HG02852 (cell line): ENCODE measurements at regions not wholly inside any gene's neighbourhood (a gene's known extent, or its start where the extent isn't known, plus 50 kb on each side); places are given as distances from the start of the nearest gene placed in this dataset.

Experiments
- ATAC-seq: cut with Tn5 transposase; IDR thresholded peaks from one replicate; pipeline ENCODE4 v1.9.1; 2021; ENCODE audit warnings: mild to moderate bottlenecking, moderate library complexity; ENCODE audit not compliant: unreplicated experiment

DNA sequence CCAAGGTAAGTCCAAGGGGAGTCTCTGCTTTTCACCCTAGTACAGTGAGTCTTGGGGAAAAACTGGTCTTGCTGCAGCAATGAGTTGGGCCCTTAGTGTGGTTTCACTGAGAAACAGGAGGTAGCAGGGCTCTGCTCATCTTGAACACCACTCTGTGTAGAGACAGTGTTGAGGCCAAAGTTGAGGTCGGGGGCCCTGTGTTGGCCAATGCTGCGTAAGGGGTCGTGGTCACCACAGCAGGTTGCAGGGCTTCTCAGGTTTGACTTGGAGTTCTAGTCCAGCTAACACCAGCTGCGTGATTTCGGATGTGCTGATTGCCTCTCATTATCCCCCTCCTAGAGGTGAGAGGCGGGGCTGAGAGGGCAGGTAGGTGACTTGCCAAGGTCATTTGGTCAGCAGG lies 807.5 kb downstream of the VRK1 start:
- no peak for ATAC-seq

DNA sequence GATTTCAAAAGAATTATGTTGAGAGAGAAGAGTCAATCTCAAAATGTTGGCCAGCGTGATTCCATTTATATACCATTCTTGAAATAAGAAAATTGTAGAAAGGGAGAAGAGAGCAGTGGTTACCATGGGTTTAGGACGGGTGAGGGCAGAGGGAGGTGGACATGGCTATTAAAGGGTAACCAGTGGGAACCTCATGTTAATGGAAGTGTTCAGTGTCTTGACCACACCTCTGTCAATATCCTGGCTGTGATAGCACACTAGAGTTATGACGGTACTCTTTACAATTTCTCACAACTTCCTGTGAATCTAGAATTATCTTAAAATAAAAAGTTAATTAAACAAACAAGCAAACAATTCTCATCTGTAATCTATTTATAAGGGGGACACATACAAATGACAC lies 821.2 kb downstream of the VRK1 start:
- no peak for ATAC-seq

DNA sequence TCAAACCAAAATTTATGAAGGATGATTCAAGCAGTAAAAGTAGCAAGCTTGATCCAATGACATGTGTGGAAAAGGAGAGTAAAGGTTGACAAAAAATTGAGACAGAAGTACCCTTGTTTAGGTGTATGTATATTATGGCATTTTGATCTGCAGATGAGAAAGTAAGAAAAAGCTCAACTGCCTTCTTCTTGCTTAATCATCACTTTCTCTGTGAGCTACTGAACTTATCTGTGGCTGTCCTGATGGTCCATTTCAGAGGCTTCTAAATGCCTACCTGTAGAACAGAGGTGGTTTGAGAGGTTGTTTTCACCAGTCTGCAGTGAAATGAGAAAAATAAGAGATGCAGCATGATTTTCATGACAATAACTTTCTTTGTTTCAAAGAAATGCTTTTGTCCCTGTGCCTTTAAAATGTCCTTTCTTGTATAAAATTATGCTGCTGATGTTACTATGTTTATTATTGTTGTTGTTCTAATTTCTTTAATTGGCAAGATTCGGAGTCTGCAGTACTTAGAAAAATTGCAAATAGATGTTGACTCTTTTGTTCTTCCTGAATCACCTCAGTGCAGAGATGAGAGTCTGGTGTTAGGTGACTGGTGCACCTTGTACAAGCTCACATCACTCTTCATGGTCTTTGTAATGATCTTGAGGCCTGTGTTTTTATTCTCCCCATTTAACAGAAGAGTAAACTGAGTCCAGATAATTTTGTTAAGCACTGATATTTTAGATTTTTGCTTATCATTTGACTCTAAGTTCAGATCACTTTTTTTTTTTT lies 821.9 kb downstream of the VRK1 start:
- ATAC-seq: no peak

DNA sequence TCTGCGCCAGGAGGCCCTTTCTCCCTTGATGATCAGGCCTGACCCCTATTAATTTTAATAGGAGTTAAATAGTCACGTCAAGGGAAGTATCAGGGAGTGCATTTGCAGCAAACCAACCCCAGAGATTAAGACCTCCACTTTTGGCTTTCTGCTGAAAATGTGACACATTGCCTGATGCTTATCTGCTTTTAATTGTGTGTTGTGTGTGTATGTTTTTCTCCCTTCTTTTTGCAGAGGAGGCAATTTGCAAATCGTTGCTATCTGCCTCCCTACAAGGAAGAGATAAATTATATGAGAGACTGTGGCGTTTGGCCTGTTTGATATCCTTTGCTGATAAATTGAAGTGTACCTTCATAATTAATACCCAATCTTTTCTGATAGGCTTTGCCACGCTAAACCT lies 822.9 kb downstream of the VRK1 start:
- no peak for ATAC-seq

DNA sequence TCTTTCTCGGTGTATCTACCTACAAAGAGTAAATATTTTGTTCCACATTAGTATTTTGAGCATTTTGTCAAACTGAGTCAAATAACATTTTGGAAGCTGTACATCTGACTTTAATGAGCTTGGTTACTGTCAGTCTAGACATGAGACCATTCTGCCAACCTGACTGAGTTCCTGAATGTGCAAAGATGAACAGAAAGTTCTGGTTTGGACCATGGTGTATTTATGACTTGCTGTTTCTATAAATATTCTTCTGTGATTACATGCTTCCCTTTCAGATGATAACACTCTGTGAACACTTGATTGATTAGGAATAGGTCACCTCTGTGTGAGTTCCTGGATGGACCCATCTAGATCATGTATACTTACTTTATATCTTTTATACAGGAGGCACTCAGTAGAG lies 827.8 kb downstream of the VRK1 start:
- ATAC-seq: no peak

DNA sequence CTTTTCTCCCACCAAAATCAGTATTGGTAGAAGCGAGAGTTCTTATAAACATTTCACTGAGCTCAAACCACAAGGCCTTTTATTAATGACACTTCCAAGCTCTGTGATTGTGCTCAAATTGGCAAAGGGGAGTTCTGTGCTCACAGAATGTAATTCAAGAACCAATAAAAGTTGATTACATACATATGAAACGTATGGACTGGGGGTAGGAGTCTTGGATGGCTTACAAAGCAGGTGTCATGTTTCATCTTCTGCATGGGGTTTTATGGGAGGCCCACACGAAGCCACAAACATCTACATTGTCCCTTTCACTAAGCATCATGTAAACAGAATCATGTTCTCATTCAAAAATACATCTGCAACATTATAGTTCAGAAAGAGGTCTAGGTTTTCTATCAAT lies 828.3 kb downstream of the VRK1 start:
- ATAC-seq: no peak

DNA sequence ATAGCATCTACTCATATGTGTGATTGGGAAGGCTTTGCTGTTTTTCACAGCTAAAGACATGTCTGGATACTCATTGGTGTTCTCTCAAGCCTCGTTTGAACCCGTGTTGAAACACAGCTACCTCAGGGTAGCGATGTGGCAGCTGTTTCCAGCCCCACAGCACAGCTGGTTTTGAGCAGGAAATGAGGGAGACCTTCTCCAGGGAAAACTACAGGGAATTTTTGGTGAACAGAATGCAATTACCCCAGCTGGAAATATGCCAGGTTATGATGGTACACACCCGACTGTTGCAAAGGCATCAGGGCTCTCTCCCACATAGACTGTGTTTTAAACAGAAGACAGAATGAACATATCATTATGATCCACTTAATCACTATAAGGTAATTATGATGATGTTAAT lies 828.9 kb downstream of the VRK1 start:
- ATAC-seq: no peak

DNA sequence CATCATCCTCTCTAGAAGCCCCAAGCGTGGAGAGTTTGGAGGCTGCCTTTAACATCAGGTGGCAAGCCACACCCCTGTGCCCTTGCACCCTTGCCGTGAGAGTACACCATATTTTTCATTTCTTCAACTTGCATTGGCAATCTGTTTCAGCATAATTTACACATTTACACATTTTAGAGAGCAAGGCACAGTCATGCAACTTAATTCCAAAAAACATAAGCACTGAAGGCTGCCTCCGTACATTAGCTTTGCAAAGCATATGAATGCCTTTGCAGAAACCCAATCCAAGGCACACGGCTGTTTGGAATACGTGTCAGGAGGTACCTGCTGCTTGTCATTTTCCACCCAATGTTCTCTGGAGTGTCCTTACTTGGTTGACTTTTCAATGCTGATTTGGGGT lies 833.1 kb downstream of the VRK1 start:
- ATAC-seq: no peak

DNA sequence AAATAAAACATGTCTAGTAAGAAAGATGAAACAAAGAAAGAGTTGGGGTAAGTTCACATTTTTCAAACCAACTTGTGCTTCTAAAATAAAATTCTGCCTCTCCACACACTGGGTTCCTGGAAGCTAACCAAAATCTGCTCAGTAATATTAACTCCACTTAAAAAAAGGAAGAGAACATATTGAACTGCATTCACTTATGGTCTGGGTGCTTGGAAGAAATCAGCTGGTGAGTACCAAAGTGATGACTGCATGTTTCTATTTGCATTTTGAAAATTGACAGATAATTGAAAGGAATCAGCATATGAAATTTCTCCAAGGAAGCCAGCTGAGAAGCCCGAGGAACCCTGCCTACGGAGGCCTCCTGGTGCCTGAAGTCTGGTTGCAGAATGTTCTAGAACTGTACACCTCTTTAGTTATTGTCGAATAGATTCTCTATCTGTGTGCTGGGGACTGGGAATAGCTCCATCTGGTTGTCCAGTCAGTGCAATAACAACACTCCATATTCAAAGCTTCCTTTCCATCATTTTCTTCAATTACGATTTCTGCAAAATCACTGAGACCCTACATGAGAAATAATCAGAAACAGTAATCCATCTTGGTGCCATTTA lies 836.1 kb downstream of the VRK1 start:
- no peak for ATAC-seq

DNA sequence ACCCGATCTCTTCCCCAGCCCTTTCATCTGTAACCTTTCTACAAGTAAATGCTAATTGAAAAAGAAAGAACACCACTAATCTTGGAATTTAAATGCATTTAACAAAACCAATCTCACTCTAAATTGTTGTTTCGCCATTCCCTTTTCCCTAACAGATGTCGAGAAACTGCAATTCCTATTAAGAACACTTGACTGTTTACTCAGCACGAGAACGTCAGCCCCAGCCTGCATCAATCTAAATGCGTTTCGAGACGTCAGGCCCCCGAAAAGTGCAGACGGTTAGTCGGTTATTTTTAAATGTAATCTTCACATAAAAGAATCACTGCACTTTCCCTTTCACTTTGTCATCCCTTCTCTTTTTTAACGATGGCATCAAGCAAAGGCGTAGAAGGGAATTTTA lies 837.6 kb downstream of the VRK1 start:
- no peak for ATAC-seq

DNA sequence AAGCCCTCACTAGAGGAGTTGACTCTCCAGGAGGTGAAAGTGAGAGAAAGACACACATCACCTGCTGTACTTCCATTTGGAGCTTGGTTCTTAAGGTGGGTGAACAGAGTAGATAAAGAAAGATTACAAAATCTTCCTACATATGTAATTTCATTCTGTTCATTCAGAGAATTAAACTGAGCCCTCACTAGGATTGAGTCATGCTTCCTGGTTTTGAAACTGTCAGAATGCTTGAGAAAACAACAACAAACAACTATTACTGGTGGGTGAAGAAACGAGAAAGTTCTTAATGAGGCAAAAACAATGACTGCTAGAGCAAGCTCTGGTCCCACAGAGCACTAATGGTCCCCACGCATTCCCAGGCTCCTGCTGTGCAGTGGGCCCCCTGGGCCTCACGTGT lies 841.7 kb downstream of the VRK1 start:
- ATAC-seq: no peak

DNA sequence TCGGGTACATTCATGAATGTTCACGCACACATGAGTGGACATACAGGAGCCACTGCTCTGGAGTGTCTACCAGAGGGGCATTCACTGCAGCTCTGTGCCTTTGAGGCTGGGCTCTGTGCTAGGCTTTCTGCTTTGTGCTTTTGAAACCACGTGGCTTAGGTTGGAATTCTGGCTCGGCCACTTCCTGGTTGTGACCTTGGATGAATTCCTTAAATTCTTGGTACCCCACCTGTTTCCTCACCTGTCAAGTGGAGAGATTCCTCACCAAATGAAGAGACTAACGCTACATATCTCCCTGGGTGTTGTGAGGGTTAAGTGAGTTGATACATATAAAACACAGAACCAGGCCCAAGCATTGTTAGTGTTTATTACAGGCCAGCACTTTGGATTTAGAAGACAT lies 842.8 kb downstream of the VRK1 start:
- no peak for ATAC-seq

DNA sequence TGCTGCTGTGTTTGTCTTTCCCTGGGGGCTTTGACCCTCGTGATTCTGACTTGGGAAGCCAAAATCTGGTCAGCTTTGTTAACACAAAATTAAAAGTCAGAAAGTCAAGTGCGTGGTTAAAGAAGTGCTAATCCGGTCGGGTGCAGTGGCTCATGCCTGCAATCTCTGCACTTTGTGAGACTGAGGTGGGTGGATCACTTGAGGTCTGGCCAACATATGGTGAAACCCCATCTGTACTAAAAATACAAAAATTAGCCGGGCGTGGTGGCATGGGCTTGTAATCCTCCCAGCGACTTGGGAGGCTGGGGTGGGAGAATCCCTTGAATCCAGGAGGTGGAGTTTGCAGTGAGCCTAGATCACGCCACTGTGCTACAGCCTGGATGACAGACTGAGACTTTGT lies 844.6 kb downstream of the VRK1 start:
- ATAC-seq: no peak

DNA sequence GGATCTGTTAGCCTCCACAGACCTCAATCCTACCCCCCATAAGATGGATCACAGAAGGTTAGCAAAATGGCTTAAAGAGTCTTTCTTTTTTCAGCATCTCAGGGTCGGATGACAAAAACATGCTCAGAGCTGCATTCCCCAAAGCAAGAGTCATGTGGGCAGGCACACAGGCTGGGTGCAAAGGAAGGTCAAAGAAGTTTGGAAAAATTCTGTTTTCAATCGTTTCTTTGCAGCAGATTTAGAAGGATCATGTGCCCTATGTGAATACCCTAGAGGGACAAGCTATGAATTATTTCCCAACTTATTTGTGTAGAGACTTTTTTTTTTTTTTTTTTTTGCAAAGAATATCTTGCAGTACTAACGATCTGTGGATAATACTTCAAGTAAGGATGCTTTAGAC lies 845.4 kb downstream of the VRK1 start:
- ATAC-seq: no peak

DNA sequence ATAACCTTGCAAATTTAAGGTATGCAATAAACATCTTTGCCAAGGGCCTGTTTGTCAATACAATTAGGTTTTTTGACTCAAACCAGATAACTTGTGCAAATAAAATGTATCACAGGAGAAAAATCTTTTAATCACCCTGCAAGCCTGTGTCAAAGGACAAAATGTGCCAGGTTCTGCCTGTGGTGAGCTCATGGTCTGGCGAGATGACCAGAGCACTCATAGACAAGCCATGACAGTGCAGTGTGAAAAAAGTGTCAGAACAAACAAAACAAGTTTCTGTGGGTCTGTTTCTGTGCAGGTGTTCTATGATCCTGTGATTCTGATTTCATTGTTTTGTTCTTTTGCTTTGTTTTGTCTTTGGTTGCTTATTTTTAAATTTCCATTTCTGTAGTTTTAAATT lies 847.2 kb downstream of the VRK1 start:
- no peak for ATAC-seq

DNA sequence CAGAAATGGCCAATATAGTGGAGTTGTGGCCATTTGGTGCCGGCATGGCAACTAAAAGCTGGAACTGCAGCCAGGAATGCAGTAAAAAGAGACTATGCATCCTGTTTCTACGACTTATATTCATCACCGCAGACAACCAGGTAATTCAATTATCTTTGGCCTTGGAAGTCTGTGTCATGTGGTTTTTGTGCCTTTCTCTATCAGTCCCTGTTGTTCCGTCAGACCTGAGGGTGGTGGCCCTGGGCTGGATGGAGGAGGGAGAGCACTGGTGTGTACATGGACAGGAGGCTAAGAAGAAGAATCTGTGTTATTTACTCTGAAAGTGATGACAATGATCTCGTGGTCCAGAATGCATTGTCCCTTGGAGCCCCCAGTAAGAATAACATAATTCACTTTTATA lies 852.6 kb downstream of the VRK1 start:
- no peak for ATAC-seq

DNA sequence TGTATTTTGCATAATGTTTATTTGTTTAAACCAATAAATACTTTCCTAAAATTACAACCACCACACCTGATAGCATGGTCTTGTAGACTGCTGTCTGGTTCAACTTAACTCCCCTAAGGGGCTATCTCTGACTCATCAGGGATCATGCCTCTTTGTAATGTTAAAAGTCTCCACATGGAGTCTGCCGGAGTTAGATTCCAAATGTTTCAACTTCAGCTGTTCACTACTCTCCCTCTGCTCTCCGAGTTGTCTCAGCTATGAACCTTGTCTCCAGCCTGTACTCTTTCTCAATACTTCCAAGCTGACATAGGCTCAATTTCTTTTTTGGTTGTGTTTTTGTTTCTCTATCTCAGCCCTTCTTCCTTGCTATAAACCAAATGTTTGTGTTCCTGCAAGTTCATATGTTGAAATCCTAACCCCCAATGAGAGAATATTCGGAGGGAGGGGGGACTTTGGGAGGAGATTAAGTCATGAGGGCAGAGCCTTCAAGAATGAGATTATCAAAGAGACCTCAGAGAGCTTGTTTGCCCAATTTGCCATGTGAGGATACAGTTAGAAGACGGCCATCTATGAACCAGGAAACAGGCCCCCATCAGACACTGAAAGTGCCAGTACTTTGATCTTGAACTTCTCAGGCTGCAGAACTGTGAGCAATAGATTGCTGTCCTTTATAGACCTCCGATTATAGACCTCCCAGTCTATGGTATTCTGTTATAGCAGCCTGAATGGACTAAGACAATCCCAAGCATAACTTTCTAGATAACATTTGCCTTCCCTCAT lies 858.2 kb downstream of the VRK1 start:
- ATAC-seq: no peak

DNA sequence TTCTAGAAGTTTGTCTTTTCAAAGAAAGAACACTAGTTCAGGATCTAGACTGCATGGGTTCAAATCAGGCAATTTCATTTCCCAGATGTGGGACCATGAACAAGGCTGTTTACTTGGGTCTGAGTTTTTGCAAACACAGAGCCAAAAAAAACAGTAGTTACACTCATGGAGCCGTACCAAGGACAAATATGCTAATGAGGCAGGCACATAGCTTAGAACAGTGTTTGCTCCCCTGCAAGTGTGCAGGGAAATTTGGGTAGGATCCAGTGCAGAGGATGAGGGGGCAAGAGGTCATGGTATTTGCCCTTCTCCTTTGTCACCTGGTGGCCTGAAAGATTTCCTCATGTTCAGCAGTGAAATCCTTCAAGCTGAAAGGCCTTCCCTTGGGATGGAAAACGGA lies 860.4 kb downstream of the VRK1 start:
- ATAC-seq: no peak

DNA sequence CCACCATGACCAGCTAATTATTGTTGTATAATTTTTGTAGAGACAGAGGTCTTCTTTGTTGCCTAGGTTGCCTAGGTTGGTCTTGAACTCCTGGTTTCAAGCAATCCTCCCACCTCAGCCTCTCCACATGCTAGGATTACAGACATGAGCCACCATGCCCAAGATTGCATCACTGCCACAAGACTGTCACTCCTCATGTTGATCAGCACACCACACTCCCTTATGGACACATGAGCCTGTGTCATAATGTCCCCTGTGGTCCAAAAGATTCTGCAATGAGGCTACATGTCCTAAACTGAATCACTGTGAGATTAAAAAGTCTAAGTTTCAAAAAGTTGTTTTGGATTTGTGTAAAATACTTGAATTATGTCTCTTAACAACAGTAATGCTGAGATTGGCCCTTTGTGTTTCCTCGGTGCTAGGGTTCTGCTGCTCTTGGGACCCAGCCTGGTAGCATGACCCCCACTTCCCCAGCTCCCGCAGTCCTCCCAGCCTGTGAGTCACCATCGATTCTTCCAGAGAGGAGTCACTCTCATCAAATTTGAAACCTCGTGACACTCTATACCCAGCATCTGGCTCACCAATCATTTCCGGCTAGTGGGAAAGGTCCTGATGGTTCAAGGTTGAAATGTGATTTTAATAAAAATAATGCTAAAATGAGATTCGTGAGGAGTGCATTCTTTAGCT lies 890.9 kb downstream of the VRK1 start:
- ATAC-seq: no peak

DNA sequence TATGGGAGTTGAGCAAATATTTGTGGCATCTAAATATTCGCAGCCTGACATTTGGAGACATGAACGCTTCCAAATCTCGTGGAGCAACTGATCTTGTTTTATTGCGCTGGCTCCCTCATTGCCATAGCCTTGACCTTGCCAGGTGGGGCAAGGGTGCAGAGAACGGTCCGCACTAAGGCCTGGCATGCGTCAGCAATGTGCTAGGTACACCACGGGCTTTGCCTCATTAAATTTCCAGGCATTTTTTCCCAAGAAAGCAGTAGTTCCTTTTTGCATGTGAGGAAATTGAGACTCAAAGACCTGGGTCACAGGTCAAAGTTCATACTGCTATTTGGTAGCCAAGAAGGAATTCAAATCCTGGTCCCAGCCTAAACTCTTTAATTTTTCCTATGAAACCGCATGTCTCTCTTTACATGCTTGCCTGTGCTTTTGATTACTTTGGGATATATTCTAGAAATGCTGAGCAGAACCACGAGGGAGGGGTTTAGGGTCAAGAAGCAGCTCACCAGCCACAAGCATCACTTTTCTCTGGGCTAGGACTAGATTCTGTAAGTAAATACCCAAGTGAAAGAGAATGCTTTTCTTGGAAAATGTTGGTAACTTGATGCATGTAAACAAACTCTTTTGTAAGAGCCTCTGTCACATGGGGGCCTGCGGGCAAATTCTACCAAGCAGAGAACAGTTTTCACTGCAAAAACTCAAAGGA lies 891.6 kb downstream of the VRK1 start:
- ATAC-seq: no peak

DNA sequence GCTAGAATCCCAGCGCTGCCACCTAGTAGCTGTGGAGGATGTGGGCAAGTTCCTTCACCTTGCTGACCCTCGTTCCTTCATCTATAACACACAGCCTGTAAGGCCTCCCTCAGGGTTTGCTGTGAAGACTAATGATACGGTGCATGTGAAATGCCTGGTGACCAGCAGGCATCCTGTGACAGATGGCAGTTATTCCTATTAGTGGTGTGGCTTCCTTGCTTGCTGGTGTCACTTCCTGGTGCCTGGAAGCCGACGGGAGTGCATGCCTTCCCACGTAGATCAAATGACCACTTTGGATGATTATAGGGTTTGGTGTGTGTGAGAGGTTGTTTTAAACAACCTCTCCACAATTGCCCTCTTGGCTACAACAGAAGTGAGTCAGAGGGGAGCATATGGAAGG lies 894.9 kb downstream of the VRK1 start:
- no peak for ATAC-seq
